ENCODE measurements at regions not wholly inside any gene's neighbourhood (a gene's known extent, or its start where the extent isn't known, plus 50 kb on each side); places are given as distances from the start of the nearest gene placed in this dataset.

DNA sequence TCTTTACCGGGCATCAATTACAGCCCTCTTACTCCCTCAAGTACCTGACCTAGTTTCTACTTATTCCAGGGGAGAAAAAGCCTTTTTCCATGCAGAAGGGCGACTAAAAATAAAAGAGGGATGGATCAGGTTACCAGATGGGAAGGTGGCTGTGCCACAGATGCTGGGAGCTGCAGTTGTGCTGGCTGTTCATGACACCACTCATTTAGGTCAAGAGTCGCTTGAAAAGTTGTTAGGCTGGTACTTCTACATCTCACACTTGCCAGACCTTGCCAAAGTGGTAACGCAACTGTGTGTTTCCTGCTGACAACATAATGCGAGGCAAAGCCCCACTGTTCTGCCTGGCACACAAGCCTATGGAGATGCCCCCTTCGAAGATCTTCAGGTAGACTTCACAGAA is 148.4 kb upstream of the FGF16 start:
- no peaks in the 10 kb centered on the region for H3K79me2 ChIP-seq (ENCODE audit: insufficient read depth, low read length)
- no peak overlapping the region for H3K27ac ChIP-seq (ENCODE audit: low read depth, low read length)
- H3K9me3 ChIP-seq (ENCODE audit: low read depth, low read length), result no peaks in the 10 kb centered on the region
- H3K27me3 ChIP-seq (ENCODE audit: insufficient read depth, low read length), result no peaks in the 10 kb centered on the region
- H3K4me3 ChIP-seq (ENCODE audit: insufficient read depth, low read length), result no peak overlapping the region
- no peaks in the 10 kb centered on the region for H3K36me3 ChIP-seq (ENCODE audit: insufficient read depth, low read length)
- no peak overlapping the region for H3K4me2 ChIP-seq (ENCODE audit: insufficient read depth, low read length)
- TF ChIP-seq, protein P1, sequence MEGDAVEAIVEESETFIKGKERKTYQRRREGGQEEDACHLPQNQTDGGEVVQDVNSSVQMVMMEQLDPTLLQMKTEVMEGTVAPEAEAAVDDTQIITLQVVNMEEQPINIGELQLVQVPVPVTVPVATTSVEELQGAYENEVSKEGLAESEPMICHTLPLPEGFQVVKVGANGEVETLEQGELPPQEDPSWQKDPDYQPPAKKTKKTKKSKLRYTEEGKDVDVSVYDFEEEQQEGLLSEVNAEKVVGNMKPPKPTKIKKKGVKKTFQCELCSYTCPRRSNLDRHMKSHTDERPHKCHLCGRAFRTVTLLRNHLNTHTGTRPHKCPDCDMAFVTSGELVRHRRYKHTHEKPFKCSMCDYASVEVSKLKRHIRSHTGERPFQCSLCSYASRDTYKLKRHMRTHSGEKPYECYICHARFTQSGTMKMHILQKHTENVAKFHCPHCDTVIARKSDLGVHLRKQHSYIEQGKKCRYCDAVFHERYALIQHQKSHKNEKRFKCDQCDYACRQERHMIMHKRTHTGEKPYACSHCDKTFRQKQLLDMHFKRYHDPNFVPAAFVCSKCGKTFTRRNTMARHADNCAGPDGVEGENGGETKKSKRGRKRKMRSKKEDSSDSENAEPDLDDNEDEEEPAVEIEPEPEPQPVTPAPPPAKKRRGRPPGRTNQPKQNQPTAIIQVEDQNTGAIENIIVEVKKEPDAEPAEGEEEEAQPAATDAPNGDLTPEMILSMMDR (IDR thresholded peaks at IDR 0.05; ENCODE audit: extremely low read depth, low read depth, low read length), result no peak
- no peaks in the 10 kb centered on the region for H3K4me1 ChIP-seq (ENCODE audit: insufficient read depth, low read length)
- DNase-seq (ENCODE audit: insufficient read length, low spot score, missing footprints), result no peak
- no peak overlapping the region for H2AFZ ChIP-seq (ENCODE audit: low read length)
- no peaks in the 10 kb centered on the region for H4K20me1 ChIP-seq (ENCODE audit: insufficient read depth, low read length)

DNA sequence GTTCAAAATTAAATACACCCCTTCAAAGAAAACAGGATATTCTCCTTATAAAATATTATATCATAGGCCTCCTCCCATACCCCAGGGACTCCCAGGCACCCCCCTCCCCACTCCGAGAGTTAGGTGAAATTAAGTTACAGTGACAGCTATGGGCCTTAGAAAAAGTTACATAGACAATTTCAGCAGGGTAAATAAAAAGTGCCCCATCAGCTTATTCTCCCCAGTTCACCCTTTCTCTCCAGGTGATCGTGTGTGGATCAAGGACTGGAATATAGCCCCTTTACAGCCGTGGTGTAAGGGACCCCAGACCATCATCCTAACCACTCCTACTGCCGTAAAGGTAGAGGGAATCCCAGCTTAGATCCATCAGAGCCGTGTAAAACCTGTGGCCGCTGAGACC is 147.6 kb upstream of the FGF16 start:
- Histone ChIP-seq H3K4me2 (ENCODE audit: insufficient read depth, low read length) (no peak overlapping the region), H3K9me3 (ENCODE audit: low read depth, low read length) (no peaks in the 10 kb centered on the region), H3K4me3 (ENCODE audit: insufficient read depth, low read length) (no peak overlapping the region), H3K36me3 (ENCODE audit: insufficient read depth, low read length) (no peaks in the 10 kb centered on the region), H3K27me3 (ENCODE audit: insufficient read depth, low read length) (no peaks in the 10 kb centered on the region), H2AFZ (ENCODE audit: low read length) (no peak overlapping the region), H4K20me1 (ENCODE audit: insufficient read depth, low read length) (no peaks in the 10 kb centered on the region), H3K79me2 (ENCODE audit: insufficient read depth, low read length) (no peaks in the 10 kb centered on the region), H3K27ac (ENCODE audit: low read depth, low read length) (no peak overlapping the region), H3K4me1 (ENCODE audit: insufficient read depth, low read length) (no peaks in the 10 kb centered on the region)
- TF ChIP-seq, protein P1 (IDR thresholded peaks at IDR 0.05; ENCODE audit: extremely low read depth, low read depth, low read length), result no peak
- DNase-seq (ENCODE audit: insufficient read length, low spot score, missing footprints), result no peak

DNA sequence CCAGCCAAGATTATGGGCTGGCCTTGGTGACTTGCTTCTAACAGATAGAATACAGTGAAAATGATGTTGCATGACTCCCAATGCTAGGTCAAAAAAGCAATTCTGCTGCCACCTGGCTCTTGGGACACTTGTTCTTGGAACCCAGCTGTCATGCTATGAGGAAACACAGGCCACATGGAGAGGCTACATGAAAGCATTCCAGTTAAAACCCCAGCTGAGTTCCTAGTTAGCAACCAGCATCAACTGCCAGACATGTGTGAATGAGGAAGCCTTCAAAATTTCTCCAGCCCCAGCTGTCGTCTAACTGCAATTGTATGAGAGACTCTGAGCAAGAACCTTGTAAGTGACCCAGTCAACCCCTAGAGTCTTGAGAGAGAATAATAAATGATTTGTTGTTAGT is 105.2 kb upstream of the FGF16 start:
- no peaks in the 10 kb centered on the region for H4K20me1 ChIP-seq (ENCODE audit: insufficient read depth, low read length)
- TF ChIP-seq, protein P1 (IDR thresholded peaks at IDR 0.05; ENCODE audit: extremely low read depth, low read depth, low read length), result no peak
- no peaks in the 10 kb centered on the region for H3K36me3 ChIP-seq (ENCODE audit: insufficient read depth, low read length)
- H3K79me2 ChIP-seq (ENCODE audit: insufficient read depth, low read length), result no peaks in the 10 kb centered on the region
- DNase-seq (ENCODE audit: insufficient read length, low spot score, missing footprints), result no peak
- H3K27me3 ChIP-seq (ENCODE audit: insufficient read depth, low read length), result no peaks in the 10 kb centered on the region
- H3K9me3 ChIP-seq (ENCODE audit: low read depth, low read length), result no peaks in the 10 kb centered on the region
- H3K4me2 ChIP-seq (ENCODE audit: insufficient read depth, low read length), result no peak overlapping the region
- H2AFZ ChIP-seq (ENCODE audit: low read length), result no peak overlapping the region
- no peak overlapping the region for H3K4me3 ChIP-seq (ENCODE audit: insufficient read depth, low read length)
- no peaks in the 10 kb centered on the region for H3K4me1 ChIP-seq (ENCODE audit: insufficient read depth, low read length)
- no peak overlapping the region for H3K27ac ChIP-seq (ENCODE audit: low read depth, low read length)

DNA sequence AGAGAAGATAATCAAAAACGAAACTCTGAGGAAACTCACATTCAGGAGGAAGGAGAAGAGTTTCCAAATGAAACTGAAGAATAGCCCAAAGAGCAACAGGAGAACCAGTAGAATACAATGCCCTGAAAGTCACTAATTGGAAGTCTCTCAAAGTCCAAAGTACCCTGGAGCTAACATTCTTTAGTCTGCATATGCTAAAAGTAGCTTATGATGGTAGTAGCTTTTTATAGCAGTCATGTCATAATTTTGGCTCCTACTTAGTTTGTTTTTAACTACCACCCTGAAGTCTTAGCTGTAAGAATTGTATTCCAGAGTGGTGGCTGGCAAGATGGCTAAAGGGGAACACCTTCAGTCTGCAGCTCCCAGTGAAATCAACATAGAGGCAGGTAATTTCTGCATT is 100.3 kb upstream of the FGF16 start:
- Histone ChIP-seq H3K4me2 (ENCODE audit: insufficient read depth, low read length) (no peak overlapping the region), H2AFZ (ENCODE audit: low read length) (no peak overlapping the region), H3K27me3 (ENCODE audit: insufficient read depth, low read length) (no peaks in the 10 kb centered on the region), H4K20me1 (ENCODE audit: insufficient read depth, low read length) (no peaks in the 10 kb centered on the region), H3K9me3 (ENCODE audit: low read depth, low read length) (no peaks in the 10 kb centered on the region), H3K27ac (ENCODE audit: low read depth, low read length) (no peak overlapping the region), H3K4me1 (ENCODE audit: insufficient read depth, low read length) (no peaks in the 10 kb centered on the region), H3K4me3 (ENCODE audit: insufficient read depth, low read length) (no peak overlapping the region), H3K36me3 (ENCODE audit: insufficient read depth, low read length) (no peaks in the 10 kb centered on the region), H3K79me2 (ENCODE audit: insufficient read depth, low read length) (no peaks in the 10 kb centered on the region)
- TF ChIP-seq, protein P1 (IDR thresholded peaks at IDR 0.05; ENCODE audit: extremely low read depth, low read depth, low read length), result no peak
- no peak for DNase-seq (ENCODE audit: insufficient read length, low spot score, missing footprints)

All from osteoblast (primary cell).